NCI-H1417 treated with DMSO at 0.1 percent for 48 hours (cell line): ENCODE measurements at regions not wholly inside any gene's neighbourhood (a gene's known extent, or its start where the extent isn't known, plus 50 kb on each side); places are given as distances from the start of the nearest gene placed in this dataset.
"Not testable (repeated sequence)": the region's sequence is repeated elsewhere in the genome, so short reads cannot be mapped to it uniquely, and the experiment has no call there.

Source experiments
- DNase-seq: peaks from one replicate; lab custom pipeline; 2025; lab: John Stamatoyannopoulos, UW

DNA sequence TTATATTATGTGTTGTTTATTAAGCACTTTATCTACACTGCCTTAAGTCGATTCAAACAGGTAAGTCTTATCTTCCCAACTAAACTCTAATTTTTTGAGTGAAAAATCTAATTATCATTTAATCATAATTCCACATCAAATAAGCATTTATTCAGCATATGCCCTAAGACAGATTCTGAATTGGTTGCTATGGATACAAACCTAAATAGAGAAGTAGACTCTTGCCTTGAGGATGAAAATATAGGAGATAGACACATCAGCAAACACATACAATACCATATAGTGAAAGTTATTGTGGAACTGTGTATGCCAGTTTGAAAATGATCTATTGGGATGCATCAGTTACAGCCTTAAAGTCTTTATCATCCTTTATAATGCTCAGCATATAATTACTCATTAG, 1679.9 kb downstream of the SLITRK1 start:
- DNase-seq: no peak

DNA sequence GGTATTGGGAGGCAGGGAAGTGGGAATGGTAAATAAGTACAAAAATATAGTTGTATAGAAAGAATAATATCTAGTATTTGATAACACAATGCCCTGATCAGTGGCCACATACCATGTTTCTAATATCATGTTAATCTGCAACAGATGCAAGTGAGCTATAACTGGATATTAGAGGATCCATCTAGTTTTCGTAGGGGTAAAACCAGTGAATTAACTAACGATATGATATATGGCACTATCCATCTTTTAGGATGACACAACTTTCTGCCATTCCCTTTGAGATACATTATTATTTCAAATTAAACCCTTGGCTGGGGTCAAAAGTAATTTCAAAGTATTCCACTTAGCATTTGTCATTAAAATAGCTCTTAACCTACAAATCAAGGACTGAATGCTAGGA, 1686.2 kb downstream of the SLITRK1 start:
- DNase-seq: no peak

GRCh38 chr13:82187227-82187626, 1695.0 kb downstream of the SLITRK1 start:
- no peak for DNase-seq

DNA sequence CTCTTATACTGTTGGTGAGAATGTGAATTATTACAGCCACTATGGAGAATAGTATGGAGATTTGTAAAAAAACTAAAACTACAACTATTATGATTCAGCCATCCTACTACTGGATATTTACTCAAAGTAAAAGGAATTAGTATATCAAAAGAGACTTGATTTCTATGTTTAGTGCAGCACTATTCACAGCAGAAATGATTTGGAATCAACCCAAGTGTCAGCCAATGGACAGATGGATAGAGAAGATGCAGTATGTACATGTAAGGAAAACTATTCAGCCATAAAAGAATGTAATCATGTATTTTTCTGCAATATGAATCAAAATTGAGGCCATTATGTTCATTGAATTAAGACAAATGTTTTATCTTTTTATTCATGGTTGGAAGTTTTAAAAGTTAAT, 1705.5 kb downstream of the SLITRK1 start:
- no peak for DNase-seq

DNA sequence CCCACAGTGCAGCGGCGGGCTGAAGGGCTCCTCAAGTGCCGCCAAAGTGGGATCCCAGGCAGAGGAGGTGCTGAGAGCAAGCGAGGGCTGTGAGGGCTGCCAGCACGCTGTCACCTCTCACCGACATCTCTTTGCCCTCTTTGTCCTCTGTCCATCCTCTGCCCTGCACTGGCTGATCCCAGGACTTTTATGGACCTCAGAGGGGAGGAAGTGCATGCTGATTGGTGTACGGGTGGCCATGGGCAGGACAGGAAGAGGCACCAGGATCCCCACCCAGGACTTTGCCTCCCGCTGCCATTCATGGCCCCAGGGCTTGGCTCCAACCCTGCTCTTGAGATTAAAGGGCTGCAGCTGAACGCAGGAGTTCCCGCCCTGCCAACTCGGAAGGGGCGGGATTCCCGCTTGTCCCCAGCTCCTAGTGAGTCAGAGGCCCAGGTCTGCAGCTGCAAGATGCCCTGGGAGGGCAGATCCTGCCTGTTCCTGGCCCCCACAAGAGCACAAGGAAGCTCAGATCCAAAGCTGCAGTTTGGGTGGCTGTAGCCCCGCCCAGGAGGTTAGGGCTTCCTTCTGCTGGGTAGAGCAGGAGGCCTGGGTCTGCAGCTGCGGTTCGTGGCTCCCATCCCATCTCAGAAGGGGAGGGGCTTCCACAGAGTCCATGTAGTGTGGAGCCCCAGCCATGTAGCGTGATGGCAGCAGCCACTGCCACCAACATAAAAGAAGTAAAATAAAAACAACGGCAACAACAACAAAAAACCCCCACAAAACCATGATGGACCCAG, 1716.7 kb downstream of the SLITRK1 start:
- DNase-seq: no peak

DNA sequence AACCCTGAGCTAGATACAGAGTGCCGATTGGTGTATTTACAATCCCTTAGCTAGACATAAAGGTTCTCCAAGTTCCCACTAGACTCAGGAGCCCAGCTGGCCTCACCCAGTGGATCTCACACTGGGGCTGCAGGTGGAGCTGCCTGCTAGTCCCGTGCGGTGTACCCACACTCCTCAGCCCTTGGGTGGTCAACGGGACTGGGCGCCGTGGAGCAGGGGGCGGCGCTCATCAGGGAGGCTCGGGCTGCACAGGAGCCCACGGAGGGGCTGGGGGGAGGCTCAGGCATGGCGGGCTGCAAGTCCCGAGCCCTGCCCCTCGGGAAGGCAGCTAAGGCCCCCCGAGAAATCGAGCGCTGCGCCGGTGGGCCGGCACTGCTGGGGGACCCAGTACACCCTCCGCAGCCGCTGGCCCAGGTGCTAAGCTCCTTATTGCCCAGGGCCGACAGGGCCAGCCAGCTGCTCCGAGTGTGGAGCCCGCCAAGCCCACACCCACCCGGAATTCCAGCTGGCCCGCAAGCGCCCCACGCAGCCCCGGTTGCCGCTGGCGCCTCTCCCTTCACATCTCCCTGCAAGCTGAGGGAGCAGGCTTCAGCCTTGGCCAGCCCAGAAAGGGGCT, 1717.4 kb downstream of the SLITRK1 start:
- DNase-seq: not testable (repeated sequence)

GRCh38 chr13:82147526-82147925, 1734.7 kb downstream of the SLITRK1 start:
- no peak for DNase-seq

GRCh38 chr13:82136880-82137279, 1745.4 kb downstream of the SLITRK1 start:
- DNase-seq: no peak

DNA sequence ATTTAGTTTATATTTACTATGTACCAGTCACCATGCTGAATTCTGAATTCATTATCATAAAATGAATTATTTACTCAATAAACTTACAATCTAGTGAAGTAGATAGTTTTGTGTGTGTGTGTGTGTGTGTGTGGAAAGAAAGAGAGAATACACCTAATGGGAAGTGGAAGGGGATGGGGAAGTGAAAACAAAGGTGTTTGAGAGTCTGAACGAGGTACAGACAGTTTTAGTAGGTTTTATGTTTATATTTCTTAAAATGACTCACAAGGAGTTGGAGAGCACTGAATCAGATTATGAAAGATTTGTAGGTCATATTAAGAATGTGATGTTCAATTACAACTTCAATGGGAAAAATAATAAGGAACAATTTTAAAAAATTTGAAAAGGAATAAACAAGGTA, 1753.0 kb downstream of the SLITRK1 start:
- no peak for DNase-seq

DNA sequence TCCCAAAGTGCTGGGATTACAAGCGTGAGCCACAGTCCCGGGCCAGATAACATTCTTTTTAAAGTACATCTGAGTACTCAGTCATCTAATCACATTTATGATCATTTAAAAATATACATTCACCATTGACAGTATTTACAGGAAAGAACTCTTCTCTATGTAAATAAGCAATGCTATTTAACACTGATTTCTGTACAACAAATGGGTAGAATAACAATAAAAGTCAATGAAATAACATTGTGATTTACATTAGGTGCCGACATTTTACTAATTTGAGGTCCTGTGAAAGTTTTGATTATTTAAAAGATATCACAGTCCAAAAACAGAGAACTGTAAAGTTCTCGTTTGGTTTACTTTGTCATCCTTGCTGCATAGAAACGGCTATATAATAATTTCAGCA, 1763.7 kb downstream of the SLITRK1 start:
- no peak for DNase-seq

GRCh38 chr13:82116422-82116989, 1765.8 kb downstream of the SLITRK1 start:
- DNase-seq: no peak

- DNase-seq: no peak
Observed at GRCh38 chr13:82115391-82115790, 1766.9 kb downstream of the SLITRK1 start.

DNA sequence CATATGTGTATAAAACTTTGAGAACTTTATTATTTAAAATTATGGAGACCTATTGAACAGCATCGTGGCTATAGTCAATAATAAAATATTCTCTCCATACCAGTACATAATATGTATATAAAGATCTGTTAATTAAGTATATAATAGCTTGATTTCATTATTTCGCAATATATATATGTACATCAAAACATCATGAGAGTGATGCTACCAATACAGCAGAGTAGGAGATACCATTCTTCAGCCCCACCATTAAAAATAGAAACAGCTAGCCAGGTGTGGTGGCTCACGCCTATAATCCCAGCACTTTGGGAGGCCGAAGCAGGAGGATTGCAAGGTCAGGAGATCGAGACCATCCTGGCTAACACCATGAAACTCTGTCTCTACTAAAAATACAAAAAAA, 1755.3 kb upstream of the SPRY2 start:
- no peak for DNase-seq

- no peak for DNase-seq
Observed at GRCh38 chr13:82092312-82092711, 1751.4 kb upstream of the SPRY2 start.

DNA sequence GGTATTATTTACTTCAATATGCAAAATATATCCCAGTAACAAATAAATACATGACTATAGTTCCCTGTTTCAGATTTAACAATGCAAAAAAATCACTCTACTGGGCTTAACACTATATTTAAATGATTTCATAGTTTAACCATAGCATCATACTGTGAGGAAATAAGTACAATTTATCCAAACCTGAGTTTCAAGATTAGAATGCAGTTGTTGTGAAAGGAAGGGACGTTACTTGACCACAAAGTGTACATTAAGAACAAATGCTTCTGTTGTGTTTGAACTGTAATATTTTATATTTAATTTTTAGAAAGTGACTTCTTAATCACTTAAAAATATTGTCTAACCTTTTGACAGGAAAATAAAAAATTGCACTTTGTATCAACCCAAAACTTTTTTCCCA, 1747.9 kb upstream of the SPRY2 start:
- DNase-seq: no peak

GRCh38 chr13:82076496-82076895, 1735.6 kb upstream of the SPRY2 start:
- no peak for DNase-seq

GRCh38 chr13:82070416-82070815, 1729.5 kb upstream of the SPRY2 start:
- no peak for DNase-seq

DNA sequence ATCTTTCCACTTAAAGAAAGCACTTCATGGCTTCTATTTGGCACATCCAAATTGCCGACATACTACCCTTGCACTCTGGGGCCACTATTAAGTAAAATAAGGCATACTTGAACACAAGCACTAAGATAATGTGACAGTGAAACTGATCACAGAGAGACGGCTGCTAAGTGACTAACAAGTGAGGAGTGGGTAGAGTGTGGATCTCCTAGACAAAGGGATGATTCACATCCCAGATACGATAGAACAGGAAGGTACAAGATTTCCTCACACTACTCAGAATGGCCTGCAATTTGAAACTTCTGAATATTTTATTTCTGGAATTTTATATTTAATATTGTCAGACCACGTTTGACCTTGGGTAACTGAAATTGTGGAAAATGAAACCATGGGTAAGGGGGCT, 1721.8 kb upstream of the SPRY2 start:
- no peak for DNase-seq

- no peak for DNase-seq
Observed at GRCh38 chr13:82058364-82058763, 1717.4 kb upstream of the SPRY2 start.

DNA sequence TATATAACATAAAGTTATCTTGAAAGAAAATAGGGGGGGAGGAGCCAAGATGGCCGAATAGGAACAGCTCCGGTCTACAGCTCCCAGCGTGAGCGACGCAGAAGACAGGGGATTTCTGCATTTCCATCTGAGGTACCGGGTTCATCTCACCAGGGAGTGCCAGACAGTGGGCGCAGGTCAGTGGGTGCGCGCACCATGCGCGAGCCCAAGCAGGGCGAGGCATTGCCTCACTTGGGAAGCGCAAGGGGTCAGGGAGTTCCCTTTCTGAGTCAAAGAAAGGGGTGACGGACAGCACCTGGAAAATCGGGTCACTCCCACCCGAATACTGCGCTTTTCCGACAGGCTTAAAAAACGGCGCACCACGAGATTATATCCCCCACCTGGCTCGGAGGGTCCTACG, 1704.4 kb upstream of the SPRY2 start:
- DNase-seq: not testable (repeated sequence)

DNA sequence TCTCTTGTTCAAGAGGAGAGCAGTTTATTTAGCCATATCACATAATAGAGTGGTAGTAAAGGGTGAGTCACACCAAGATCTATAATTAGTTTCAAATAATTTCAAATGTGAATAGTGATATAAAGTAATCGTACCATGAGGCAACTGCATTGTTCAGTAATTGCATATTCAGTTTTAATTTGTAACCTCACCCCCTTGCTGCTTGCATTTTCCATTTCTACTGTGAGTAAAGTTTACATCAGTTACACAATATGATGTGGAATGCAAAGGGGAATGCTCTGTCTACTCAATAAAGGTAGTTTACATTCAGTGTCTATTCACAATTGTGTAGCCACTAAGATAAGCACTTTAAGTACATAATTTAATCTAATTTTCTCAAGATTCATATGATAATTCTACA, 1695.7 kb upstream of the SPRY2 start:
- no peak for DNase-seq

- DNase-seq: no peak
Observed at GRCh38 chr13:82011355-82011754, 1670.4 kb upstream of the SPRY2 start.

- DNase-seq: no peak
Observed at GRCh38 chr13:82010780-82011179, 1669.9 kb upstream of the SPRY2 start.

DNA sequence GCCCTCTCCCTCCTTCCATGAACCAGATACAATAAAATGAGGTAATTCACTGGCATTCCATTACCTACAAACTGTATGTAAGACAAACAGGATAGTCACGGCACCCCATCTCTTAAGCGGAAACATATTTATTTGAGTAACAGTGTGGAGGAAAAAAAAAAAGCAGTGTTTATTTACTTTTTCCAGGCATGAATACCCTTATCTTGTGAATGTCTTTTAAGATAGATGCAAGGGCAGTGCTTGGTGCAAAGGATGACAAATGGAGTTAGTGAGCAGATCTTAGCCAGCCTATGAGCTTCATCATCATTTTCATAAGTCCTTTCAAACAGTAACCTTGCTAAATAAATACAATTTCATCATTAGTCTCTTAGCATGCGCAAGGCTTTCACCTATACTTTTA, 1661.8 kb upstream of the SPRY2 start:
- no peak for DNase-seq
